CD4-positive, alpha-beta T cell treated with Interferon alpha-2 for 1 hour (primary cell): ENCODE measurements at regions not wholly inside any gene's neighbourhood (a gene's known extent, or its start where the extent isn't known, plus 50 kb on each side); places are given as distances from the start of the nearest gene placed in this dataset.

Experiments used
- DNase-seq, 2 donors: peaks; one replicate each; pipeline ENCODE4 v3.0.0-alpha.2; 2020 to 2022

DNA sequence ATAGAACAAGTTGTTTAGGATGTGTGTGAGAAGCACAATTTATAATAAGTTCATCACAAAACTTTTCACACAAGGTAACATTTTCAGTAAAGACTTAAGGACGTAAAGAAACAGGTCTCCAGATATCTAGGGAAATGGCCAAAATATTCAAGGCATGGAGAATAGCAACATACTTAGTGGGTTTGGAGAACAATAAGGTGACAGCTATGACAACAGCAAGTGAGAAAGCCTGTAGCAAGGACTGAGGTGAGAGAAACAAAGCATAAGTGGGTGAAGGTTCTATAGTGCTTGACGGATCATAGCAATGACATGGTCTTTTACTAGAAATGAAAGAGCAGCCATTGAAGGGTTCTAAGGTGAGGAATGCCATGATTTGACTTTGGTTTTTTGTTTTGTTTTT lies 1337.3 kb downstream of the PCDH18 start:
- no peak for DNase-seq

DNA sequence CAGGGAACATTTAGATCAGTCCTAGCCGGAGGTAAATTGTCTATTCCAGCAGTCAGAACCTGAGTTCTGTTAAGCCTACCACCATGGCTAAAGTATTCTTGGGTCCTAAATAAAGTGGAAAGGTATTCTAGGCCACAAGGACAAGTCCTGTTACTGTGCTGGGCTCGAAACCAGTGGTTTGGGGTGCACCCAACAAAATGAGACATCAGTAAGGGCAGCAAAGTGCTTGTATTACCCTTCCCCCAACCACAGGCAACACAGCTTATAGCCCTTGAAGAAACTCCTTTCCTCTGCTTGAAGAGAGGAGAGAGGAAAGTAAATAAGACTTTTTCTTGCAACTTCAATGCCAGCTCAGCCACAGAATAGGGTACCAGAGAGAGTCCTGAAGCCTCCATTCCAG lies 1345.6 kb downstream of the PCDH18 start:
- DNase-seq = no peak

DNA sequence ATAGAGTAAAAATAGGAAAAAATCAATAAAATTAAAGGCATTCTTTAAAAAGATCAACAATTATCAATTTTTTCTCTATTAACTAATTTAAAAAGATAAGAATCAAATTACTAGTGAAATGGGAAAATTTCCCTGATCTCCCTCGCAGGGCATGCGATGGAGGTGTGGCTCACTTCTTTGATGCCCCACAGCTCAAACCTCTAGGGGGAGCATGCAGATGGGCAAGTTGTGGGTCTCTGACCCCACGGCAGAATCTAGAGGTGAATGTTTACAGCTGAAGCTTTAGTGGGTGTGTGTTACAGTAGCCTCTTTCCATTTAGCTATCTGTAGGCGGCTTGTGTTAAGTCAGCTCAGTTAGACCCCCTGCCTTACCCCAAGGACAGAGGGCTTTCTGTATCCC lies 1348.8 kb downstream of the PCDH18 start:
- DNase-seq = no peak

DNA sequence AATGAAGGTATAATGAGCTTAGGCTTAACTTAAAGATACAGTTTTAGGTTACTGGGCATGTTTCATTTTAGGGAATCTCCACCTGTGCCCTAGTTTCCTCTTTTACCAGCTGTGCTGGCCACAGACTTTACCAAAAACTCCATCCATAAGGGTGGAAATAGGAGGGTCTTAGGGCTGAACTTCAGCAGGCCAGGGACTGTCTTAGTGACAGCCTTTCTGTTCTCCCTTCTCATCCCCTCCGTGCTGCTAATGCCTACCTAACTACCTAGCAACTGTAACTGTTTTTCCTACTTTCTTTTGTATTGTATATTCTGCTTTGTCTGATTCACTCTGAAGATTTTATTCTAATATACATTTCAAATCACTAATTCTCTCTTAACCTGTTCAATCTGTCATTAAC lies 1375.3 kb downstream of the PCDH18 start:
- no peak for DNase-seq

DNA sequence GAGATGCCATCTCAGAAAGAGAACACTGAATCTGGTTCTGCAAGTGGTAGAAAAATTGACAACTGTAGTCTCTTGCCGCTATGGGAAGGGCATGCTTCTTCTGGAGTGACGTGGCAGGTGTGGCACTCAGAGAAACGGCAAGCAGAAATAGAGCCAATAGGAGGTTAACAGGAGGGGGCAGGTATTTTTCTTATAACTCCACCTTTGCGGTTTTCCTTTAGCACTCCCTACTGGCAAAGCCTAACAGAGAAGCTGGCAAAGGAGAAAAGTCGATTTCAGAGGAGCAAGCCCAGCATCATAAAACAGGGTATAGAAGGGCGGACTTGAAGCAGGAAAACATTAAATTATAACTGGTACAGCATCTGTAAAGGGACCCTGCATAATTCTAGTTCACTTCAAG lies 1382.2 kb downstream of the PCDH18 start:
- no peak for DNase-seq

DNA sequence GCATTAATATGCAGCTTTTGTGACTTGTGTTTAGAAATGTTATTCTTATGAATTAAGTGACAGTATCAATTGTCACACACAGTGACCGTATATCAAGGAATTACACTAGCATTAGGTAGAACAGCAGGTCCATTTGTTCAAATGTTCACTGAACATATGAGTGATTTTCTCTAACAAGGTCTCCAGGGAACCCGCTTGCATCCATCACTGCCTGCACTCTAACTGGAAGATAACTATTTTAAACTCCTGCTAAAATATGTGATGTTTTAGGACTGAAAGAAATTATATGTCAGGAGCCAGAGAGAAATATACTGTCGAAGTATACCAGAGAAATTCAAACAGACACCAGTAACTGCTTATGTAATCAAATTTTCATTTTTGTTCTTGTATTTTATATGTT lies 1395.7 kb downstream of the PCDH18 start:
- no peak for DNase-seq

DNA sequence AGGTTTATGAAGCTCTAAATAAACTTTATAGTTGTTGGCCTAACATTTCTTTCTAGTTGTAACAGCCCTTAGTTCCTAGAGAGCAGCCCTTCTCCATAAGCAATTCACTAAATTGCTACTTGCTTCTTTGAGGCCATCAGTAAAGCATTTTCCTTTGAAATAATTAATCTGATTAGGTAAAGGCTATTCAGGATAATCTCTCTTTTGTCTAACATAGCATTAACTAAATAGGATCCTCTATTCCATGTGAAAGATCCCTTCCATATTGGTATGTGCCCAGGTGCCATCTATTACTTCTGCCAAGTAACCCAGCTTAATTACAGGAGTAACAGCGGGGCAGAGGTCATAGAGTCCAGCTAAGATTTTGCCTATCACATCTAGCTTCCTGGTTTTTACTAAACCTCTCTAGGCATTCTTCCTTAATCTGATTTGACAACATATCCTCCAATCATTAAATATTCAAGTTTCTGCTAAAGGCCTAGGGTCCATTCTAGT lies 1408.0 kb downstream of the PCDH18 start:
- DNase-seq = no peak

DNA sequence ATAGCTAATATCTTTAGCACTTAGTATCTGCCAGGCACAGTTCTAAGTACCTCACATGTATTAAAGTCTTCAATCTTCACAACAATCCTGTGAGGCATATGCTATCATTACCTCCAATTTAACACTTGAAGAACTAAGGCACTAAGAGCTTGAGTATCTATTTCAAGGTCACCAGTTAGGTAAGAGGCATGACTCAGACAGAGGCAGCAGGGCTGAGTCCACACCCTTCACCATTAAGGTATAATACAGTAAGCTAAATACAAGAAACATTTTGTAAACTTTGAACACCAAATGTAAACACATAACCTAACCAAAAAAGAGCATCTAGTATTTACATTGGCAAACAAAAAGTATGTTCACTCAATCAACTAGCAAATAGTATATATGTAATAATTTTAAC lies 1410.9 kb downstream of the PCDH18 start:
- no peak for DNase-seq

DNA sequence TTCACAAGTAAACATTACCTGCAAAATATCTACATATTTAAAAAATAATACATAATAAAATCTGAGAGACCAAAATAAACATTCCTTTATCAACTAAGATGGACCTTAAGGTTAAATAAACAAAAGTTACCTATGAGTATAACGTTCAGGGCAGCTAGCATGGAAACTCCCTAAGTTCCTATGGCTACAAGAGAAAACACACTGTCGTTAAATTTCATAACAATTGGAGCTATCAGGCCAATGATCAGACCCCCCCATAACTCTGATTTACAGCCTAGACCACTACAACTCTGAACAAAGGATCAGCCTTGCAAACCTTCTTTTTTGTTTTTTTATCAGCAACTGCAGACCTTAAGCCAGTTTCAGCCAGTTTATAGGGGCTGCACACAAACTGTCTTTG lies 1418.4 kb downstream of the PCDH18 start:
- DNase-seq = no peak

DNA sequence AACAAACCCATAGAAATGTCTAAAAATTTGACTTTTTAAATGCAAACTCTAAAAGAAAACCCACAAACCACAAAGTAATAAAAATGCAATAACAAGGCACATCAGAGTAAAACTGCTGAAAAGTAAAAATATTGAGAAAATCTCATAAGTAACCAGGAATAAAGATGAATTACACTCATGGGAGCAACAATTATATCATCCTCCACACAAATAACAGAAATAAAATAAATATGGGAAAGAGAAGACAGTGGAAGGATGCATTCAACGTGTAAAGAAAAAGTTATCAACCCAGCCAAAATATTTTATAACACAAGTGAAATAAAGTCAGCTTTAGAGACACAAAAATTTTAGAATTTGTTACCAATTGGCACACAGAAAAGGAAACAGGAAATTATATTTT lies 1420.2 kb downstream of the PCDH18 start:
- no peak for DNase-seq

DNA sequence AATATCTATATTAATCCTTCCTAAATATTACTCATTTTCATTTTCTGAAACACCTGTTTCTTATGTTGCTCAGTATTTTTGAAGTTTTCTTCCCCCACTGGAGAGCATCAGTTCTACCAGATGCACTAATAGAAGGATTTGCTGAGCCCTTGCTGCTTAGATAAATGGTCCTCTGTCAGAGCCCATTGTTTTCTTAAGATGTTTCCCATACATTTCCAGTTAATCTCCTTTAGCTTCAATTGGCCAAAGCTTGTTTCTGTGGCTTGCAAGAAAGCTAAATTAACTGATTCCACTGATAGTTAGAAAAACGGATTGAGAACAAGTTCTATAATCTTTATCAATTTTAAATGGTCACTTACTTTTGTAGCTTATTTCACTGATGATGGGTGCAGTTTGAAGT lies 1425.5 kb downstream of the PCDH18 start:
- no peak for DNase-seq

DNA sequence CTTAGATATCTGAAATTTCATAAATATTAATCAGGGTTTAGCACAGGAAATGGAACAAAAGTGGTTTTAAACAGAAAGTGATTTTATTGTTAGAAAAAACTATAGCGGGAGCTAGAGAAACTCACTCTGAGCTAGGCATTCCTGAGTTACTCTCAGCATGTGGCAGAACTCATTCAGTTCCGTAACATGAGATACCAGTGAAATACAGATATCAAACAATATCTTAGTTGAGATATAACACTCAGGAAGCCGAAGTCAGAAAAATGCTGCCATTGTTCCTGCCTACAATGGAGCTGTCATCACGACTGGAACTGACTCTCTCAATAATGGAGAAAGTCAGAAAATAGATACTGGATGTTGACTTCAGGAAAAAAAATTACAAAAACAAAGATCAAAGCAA lies 1428.7 kb downstream of the PCDH18 start:
- no peak for DNase-seq

DNA sequence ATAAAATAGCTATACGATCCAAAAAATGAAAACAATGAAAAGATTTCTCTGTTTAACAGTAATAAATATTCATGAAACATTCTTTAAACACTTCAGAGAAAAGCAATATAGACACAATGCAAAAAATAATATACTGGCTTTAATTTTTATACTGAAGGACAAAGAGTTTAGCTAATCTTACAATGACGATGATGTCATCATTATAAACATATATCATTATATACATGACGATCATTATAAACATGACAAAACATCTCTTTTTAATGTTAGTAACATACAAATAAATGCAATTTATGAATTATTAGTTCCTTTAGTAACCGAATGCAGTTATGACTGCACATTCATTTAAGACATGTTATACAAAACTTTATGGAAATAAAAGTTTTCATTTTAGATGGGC lies 1434.6 kb downstream of the PCDH18 start:
- DNase-seq = no peak

DNA sequence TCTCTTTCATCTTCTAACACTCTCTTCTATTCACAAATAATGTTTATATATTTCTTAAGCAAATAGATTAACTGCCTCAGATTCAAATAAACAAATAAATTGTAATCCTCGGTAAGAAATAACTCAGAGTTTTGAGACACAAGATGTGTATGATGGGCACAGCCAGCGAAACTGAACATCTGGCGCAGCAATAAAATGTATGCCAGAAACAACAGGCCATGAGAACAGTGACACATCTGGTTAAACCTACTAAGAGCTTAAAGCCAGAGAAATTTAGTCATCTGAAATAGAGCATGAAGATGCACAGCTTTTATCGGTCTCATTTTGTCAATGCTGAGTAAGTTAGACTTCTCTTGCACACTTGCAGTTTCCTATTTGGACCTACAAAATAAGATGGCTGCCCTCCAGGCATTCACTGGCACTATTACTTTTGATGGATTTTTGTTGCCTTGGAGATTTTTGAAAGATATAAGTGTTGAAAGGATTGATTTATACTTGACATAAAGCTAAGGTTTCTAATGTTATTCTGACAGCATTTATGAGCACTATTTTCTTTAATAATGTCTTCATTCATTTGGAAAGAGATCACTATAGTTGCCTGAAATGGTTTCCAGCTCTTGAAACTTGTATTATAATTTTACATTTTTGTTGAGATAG lies 1444.0 kb downstream of the PCDH18 start:
- DNase-seq = no peak

DNA sequence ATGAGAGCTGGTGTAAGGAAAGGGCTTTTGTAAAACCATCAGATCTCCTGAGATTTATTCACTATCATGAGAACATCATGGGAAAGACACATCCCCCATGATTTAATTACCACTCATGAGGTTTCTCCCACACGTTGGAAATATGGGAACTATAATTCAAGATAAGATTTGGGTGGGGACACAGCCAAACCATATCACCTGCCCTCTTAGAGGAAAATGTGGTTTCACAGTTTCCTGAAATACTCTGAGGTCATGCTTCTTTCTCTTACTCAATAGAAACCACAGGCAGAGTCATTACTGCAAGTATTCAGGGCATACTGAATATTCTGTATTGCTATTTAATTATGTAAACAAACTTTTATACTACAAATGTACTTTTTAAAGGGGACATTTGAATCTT lies 1453.3 kb downstream of the PCDH18 start:
- no peak for DNase-seq

DNA sequence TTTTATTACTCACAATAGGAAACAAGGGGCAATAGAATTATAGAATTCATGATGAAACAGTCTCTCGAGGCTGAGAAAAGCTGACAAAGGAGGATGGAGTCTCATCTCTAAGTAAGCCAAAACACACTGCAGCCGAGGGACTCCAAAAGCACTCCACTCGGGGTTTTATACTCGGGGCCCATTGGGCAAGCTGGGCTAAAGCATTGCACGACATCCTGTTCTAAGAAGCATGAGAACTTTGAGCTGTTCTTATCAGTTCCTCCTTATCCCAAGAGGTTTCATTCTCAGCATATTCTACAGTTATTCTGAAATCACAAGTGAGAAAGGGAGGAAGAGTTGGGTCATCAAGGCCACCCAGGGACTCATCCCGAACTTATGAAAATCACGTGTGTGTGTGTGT lies 1475.5 kb downstream of the PCDH18 start:
- no peak for DNase-seq

DNA sequence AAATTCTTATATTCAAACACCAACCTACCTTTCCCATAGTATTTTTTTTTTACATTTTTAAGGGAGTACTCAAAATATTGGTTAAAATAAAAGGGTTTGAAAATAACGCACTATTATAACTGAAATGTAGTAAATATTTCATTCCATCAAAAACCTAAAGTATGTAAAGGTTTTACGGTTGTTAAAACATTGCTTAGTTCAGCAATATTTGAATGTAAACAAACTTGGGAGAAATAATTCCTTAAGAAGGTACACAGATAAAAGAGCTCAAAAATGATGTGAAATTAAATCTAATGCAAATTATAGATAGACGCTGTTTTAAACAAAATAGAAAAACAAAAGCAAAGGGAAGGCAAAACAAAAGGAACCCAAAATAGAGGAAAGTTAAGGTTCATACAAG lies 1476.9 kb downstream of the PCDH18 start:
- no peak for DNase-seq

DNA sequence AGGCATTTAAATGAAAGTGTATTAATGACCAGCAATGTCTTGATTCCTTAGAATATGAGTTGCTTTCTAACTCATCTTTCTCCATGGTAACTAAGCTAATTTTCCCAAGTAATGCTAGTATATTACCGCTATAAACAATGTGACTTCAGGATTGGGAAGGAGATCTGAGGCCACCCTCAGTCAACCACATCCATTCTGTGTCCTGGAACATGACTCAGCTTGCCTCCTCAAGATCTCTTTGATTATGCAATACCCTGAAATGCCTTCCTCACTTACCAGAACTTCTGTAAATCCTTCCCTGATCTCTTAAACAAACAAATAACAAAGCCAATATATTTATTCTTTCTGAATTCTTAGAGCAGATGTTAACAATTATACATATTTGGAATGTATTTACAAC lies 1495.5 kb downstream of the PCDH18 start:
- DNase-seq = no peak

DNA sequence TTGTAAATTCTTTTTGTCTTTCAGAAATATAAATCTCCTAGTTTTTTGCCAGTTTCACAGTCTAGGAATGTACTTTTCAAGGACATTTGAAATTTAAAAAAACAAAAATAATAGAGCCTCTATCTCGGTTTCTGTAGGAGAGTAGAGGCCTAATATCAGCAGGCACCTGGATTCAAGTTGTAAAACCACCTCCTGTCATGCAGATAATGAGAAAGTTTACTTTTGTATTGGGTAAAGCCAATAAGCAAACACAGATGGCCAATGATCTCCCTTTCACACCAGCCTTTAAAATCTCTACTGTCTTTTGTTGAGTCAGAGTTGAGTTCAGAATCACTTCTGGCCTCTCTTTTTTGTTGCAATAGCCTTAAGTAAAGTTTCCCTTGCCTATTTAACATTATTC lies 1499.9 kb downstream of the PCDH18 start:
- no peak for DNase-seq

DNA sequence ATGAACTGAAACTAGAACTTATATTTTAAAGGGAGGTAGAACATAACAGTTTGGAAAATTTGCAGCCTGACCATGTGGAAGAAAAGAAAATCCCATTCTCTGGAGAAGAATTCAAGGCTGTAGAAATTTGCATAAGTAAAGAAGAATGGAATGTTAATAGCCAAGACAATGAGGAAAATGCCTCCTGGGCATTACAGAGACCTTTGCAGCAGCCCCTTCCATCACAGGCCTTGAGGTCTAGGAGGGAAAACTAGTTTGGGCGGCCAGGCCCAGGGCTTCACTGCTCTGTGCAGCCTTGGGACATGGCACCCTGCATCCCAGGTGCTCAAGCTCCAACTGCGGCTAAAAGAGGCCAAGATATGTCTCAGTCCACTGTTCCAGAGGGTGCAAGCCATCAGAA lies 1506.8 kb downstream of the PCDH18 start:
- DNase-seq = no peak

DNA sequence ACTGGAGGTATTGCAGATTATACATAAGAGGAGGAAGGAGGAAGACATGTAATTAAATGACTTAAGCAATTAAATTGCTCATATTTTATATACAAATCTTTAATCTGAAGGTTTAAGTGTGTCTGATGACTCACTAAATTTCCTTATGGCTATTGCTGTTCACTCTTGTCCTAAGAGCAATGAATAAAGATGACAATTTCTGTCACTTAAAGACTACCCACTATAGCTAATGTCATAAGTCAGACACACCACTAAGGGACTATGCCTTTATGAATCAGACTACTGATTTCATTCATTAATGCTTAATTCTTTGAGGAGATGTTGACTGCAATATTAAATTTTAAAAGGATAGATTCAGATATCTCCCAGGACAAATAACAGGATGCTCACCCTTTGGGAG lies 1514.7 kb downstream of the PCDH18 start:
- no peak for DNase-seq

DNA sequence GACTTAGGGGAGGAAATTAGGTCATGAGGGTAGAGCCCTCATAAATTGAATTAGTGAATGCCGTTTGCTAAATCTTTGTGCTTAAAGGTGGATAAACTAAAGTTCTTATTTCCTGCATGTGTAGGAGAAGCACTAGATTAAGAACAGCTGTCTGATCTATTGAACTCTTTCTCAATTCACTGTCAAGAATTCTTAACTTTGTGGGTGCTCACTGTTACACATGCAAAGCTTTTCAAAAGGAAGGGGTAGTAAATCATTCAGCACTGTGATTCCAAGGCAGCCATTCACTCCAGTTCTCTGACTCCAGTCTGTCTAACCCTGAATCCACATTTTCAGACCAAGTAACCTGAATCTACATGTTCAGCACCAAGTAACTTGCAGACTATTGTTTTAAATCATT lies 1520.1 kb downstream of the PCDH18 start:
- no peak for DNase-seq

DNA sequence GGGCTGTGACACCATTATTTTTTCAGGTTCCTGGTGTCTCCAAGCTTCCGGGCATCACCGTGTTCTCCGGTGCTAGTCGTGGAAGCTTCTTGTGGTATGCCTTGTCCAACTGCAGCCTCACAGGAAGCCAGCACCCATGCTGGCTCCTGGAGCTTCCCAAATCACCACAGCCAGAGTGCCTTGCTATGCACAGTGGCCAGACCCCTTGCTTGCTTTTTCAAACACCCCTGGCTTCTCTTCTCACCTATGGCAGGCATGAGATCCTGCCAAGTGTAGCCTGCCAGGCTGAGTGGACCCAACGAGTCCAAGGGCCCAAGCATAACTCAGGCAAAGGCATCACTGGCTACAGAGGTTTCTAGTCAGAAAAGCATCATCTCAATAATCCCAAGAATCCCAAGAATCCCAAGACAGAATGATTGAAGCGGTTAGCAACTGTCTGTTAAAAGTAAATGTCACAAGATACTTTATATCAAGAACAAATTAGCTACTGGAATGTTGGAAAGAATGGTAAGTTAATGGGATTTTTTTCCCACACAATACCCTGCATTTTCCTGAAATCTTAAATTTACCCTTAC lies 1522.9 kb downstream of the PCDH18 start:
- no peak for DNase-seq

DNA sequence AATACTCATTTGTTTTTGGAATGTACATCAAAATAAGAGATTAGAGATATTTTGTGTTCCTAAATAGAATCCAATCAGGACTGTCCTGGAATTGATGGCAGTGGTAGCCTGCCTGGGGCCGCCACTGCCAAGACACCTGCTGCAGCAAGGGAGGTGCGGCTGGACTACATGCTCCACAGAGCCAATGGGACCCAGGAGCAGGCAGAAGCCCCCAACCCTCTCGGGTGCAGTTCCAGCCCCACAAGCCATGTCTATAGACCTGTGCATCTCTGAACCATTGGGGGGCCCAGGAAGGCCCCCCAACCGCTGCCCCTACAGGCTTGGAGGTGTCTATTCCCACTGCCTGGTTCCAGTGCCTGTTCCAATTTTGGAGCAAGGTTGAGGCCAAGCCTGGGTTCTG lies 1524.3 kb downstream of the PCDH18 start:
- DNase-seq = no peak

DNA sequence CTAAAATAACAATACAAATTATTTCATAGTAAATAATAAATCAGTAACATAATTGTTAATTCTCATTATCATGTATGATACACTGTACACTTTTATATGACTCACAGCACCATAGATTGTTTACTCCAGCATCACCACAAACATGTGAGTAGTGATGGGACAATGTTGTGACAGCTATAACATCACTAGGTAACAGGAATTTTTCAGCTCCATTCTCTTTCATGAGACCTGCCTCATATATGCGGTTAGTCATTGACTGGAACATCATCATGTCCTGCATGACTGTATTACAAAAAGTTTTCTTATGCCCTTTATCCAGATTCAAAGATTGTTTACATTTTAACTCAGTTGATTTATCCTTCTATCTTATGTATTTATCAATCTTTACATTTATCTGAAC lies 1530.0 kb downstream of the PCDH18 start:
- no peak for DNase-seq
